Peyer's patch (tissue), 4 donors: ENCODE measurements at regions not wholly inside any gene's neighbourhood (a gene's known extent, or its start where the extent isn't known, plus 50 kb on each side); places are given as distances from the start of the nearest gene placed in this dataset.
"Not testable (repeated sequence)": the region's sequence is repeated elsewhere in the genome, so short reads cannot be mapped to it uniquely, and the experiment has no call there.

ENCODE experiments used
- POLR2A ChIP-seq, 2 donors: fragments of 450-650 bp; IDR thresholded peaks; one replicate each; pipeline ENCODE4 v1.5.1; 2017; ENCODE audit warnings: antibody characterized with exemption in 2 of 2, mild to moderate bottlenecking in 2 of 2, moderate library complexity in 2 of 2
- TF ChIP-seq, protein P1 (sequence below), 6 experiments: fragments of 450-650 bp in 4 of 6; fragments of 200-600 bp in 2 of 6; sonication (generic) in 1 of 6; IDR thresholded peaks; one replicate each; pipeline ENCODE4 v1.5.1; 2017 to 2019; ENCODE audit warnings: antibody characterized with exemption in 6 of 6, mild to moderate bottlenecking in 3 of 6, moderate library complexity in 1 of 6

DNA sequence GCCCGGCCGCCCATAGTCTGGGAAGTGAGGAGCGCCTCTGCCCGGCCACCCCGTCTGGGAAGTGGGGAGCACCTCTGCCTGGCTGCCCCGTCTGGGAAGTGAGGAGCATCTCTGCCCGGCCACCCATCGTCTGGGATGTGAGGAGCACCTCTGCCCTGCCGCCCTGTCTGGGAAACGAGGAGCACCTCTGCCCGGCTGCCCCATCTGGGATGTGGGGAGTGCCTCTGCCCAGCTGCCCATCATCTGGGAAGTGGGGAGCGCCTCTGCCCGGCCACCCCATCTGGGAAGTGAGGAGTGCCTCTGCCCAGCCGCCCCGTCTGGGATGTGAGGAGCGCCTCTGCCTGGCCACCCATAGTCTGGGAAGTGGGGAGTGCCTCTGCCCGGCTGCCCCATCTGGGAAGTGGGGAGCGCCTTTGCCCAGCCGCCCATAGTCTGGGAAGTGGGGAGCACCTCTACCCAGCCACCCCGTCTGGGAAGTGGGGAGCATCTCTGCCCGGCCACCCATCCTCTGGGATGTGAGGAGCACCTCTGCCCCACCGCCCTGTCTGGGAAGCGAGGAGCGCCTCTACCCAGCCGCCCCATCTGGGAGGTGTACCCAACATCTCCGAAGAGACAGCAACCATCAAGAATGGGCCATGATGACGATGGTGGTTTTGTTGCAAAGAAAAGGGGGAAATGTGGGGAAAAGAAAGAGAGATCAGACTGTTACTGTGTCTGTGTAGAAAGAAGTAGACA lies 92.5 kb upstream of the ZNF519 start:
- TF ChIP-seq, protein P1, sequence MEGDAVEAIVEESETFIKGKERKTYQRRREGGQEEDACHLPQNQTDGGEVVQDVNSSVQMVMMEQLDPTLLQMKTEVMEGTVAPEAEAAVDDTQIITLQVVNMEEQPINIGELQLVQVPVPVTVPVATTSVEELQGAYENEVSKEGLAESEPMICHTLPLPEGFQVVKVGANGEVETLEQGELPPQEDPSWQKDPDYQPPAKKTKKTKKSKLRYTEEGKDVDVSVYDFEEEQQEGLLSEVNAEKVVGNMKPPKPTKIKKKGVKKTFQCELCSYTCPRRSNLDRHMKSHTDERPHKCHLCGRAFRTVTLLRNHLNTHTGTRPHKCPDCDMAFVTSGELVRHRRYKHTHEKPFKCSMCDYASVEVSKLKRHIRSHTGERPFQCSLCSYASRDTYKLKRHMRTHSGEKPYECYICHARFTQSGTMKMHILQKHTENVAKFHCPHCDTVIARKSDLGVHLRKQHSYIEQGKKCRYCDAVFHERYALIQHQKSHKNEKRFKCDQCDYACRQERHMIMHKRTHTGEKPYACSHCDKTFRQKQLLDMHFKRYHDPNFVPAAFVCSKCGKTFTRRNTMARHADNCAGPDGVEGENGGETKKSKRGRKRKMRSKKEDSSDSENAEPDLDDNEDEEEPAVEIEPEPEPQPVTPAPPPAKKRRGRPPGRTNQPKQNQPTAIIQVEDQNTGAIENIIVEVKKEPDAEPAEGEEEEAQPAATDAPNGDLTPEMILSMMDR (IDR thresholded peaks at IDR 0.05), result not testable (repeated sequence)
- not testable (repeated sequence) for TF ChIP-seq POLR2A (IDR thresholded peaks at IDR 0.05)
